Fibroblast of lung (primary cell): ENCODE measurements at regions not wholly inside any gene's neighbourhood (a gene's known extent, or its start where the extent isn't known, plus 50 kb on each side); places are given as distances from the start of the nearest gene placed in this dataset.

ENCODE experiments used
- DNase-seq, 2 donors: peaks; one replicate each; pipeline versions ENCODE4 v3.0.0 to v3.0.0-alpha.2; 2010; ENCODE audit warnings: low read depth in 2 of 2
- H2AFZ ChIP-seq: 2 replicates; pipeline ENCODE4 v1.5.1; 2012; ENCODE audit warnings: low read length, control low read depth, inconsistent platforms
- H3K27ac ChIP-seq: 2 replicates; pipeline ENCODE4 v1.5.1; 2011; ENCODE audit warnings: low read length, control low read depth; ENCODE audit not compliant: insufficient read depth
- H3K27me3 ChIP-seq: 2 replicates; pipeline ENCODE4 v1.5.1; 2011; ENCODE audit warnings: mild to moderate bottlenecking, low read length; ENCODE audit not compliant: control insufficient read depth, insufficient read depth
- H3K36me3 ChIP-seq: 2 replicates; pipeline ENCODE4 v1.5.1; 2011; ENCODE audit warnings: low read length; ENCODE audit not compliant: control insufficient read depth, insufficient read depth
- H3K4me1 ChIP-seq: 2 replicates; pipeline ENCODE4 v1.5.1; 2011; ENCODE audit warnings: low read length; ENCODE audit not compliant: control insufficient read depth, insufficient read depth; ENCODE audit errors: extremely low read depth
- H3K4me2 ChIP-seq: 2 replicates; pipeline ENCODE4 v1.5.1; 2011; ENCODE audit warnings: low read length, control low read depth; ENCODE audit not compliant: insufficient read depth; ENCODE audit errors: extremely low read depth
- H3K4me3 ChIP-seq, 4 experiments: fragments of 200-600 bp in 1 of 4; sonication (generic) in 1 of 4; replicated peaks in 1 of 4; 2 replicates each; pipeline ENCODE4 v1.5.1; 2011 to 2016; ENCODE audit warnings: low read length in 4 of 4, low read depth in 3 of 4, mild to moderate bottlenecking in 3 of 4, control low read depth in 2 of 4, inconsistent platforms in 1 of 4, mixed read lengths in 1 of 4; ENCODE audit not compliant: insufficient read depth in 1 of 4; ENCODE audit errors: control extremely low read depth in 1 of 4
- H3K79me2 ChIP-seq: 2 replicates; pipeline ENCODE4 v1.5.1; 2012; ENCODE audit warnings: mild to moderate bottlenecking, low read length, inconsistent platforms; ENCODE audit not compliant: control insufficient read depth, insufficient read depth
- H3K9ac ChIP-seq: 2 replicates; pipeline ENCODE4 v1.5.1; 2011; ENCODE audit warnings: mild to moderate bottlenecking, low read length, control low read depth; ENCODE audit not compliant: insufficient read depth
- H3K9me3 ChIP-seq: 2 replicates; pipeline ENCODE4 v1.5.1; 2012; ENCODE audit warnings: low read depth, low read length; ENCODE audit not compliant: control insufficient read depth, insufficient read depth
- H4K20me1 ChIP-seq: 2 replicates; pipeline ENCODE4 v1.5.1; 2011; ENCODE audit warnings: low read length; ENCODE audit not compliant: control insufficient read depth, insufficient read depth; ENCODE audit errors: extremely low read depth
- CTCF ChIP-seq, 2 donors: IDR thresholded peaks in 1 of 2; conservative IDR thresholded peaks in 1 of 2; 1 replicate in 1 of 2; 2 replicates in 1 of 2; pipeline ENCODE4 v1.5.1; 2011 to 2012; ENCODE audit warnings: low read length in 2 of 2, control low read depth in 1 of 2, inconsistent platforms in 1 of 2, low read depth in 1 of 2, mild to moderate bottlenecking in 1 of 2
- EZH2 ChIP-seq: IDR thresholded peaks from 2 replicates; pipeline ENCODE4 v1.5.1; 2012; ENCODE audit warnings: low read length, control low read depth, mild to moderate bottlenecking; ENCODE audit errors: missing control alignments

GRCh38 chr18:45260125-45260524 is 355.2 kb upstream of the SLC14A2 start:
- no peaks in the 10 kb centered on the region for H3K36me3 ChIP-seq
- peaks cover 8% of the 10 kb centered on the region for H3K4me1 ChIP-seq
- DNase-seq: peak in 1 of 2 donors; percentile 25
- H3K79me2 ChIP-seq: no peaks in the 10 kb centered on the region
- no peak overlapping the region for H3K4me2 ChIP-seq
- TF ChIP-seq EZH2: no peak
- TF ChIP-seq CTCF (conservative IDR thresholded peaks at IDR 0.05 in 1 of 2, IDR thresholded peaks at IDR 0.05 in 1 of 2; ENCODE audit: low read depth in 1 of 2, low read length in 2 of 2): no peak
- no peak overlapping the region for H3K4me3 ChIP-seq
- H2AFZ ChIP-seq: no peak overlapping the region
- no peaks in the 10 kb centered on the region for H3K9me3 ChIP-seq
- no peak overlapping the region for H3K9ac ChIP-seq
- H4K20me1 ChIP-seq: no peaks in the 10 kb centered on the region
- H3K27me3 ChIP-seq: no peaks in the 10 kb centered on the region
- H3K27ac ChIP-seq: no peak overlapping the region

GRCh38 chr18:45266023-45266422 is 349.3 kb upstream of the SLC14A2 start:
- H2AFZ ChIP-seq: no peak overlapping the region

GRCh38 chr18:45267622-45268021 is 347.7 kb upstream of the SLC14A2 start:
- H3K79me2 ChIP-seq: no peaks in the 10 kb centered on the region
- no peaks in the 10 kb centered on the region for H4K20me1 ChIP-seq
- no peak overlapping the region for H3K27ac ChIP-seq
- H3K4me3 ChIP-seq: no peak overlapping the region
- TF ChIP-seq EZH2 (no peak), CTCF (conservative IDR thresholded peaks at IDR 0.05 in 1 of 2, IDR thresholded peaks at IDR 0.05 in 1 of 2; ENCODE audit: low read depth in 1 of 2, low read length in 2 of 2) (no peak)
- no peaks in the 10 kb centered on the region for H3K9me3 ChIP-seq
- H2AFZ ChIP-seq: no peak overlapping the region
- no peaks in the 10 kb centered on the region for H3K27me3 ChIP-seq
- H3K36me3 ChIP-seq: no peaks in the 10 kb centered on the region
- H3K4me1 ChIP-seq: no peaks in the 10 kb centered on the region
- H3K4me2 ChIP-seq: no peak overlapping the region
- no peak for DNase-seq
- no peak overlapping the region for H3K9ac ChIP-seq

More at GRCh38 chr18:45266023-45266422, 349.3 kb upstream of the SLC14A2 start:
- Histone ChIP-seq H3K4me3 (no peak overlapping the region), H3K36me3 (no peaks in the 10 kb centered on the region), H3K9me3 (no peaks in the 10 kb centered on the region), H3K4me2 (no peak overlapping the region), H3K27me3 (no peaks in the 10 kb centered on the region), H3K4me1 (no peaks in the 10 kb centered on the region), H4K20me1 (no peaks in the 10 kb centered on the region), H3K79me2 (no peaks in the 10 kb centered on the region), H3K9ac (no peak overlapping the region), H3K27ac (no peak overlapping the region)
- DNase-seq: no peak
- TF ChIP-seq CTCF (conservative IDR thresholded peaks at IDR 0.05 in 1 of 2, IDR thresholded peaks at IDR 0.05 in 1 of 2; ENCODE audit: low read depth in 1 of 2, low read length in 2 of 2) (no peak), EZH2 (no peak)
